ENCODE measurements at regions not wholly inside any gene's neighbourhood (a gene's known extent, or its start where the extent isn't known, plus 50 kb on each side); places are given as distances from the start of the nearest gene placed in this dataset.

- no peak for DNase-seq (ENCODE audit: low read depth)
These were observed 65.7 kb upstream of the PARD3B start for GRCh38 chr2:204479557-204479956.

- DNase-seq (ENCODE audit: low read depth), result no peak
These were observed 64.6 kb upstream of the PARD3B start for GRCh38 chr2:204480676-204481075.

- no peak for DNase-seq (ENCODE audit: low read depth)
These were observed 61.6 kb upstream of the PARD3B start for GRCh38 chr2:204483608-204484081.

GRCh38 chr2:204486321-204486720, 59.0 kb upstream of the PARD3B start:
- no peak for DNase-seq (ENCODE audit: low read depth)

- no peak for DNase-seq (ENCODE audit: low read depth)
These were observed 58.5 kb upstream of the PARD3B start for GRCh38 chr2:204486805-204487204.

- DNase-seq (ENCODE audit: low read depth), result no peak
These were observed 57.6 kb upstream of the PARD3B start for GRCh38 chr2:204487447-204488229.

GRCh38 chr2:204491528-204491927, 53.7 kb upstream of the PARD3B start:
- no peak for DNase-seq (ENCODE audit: low read depth)

GRCh38 chr2:204492417-204492816, 52.9 kb upstream of the PARD3B start:
- no peak for DNase-seq (ENCODE audit: low read depth)

- no peak for DNase-seq (ENCODE audit: low read depth)
These were observed 50.6 kb upstream of the PARD3B start for GRCh38 chr2:204494681-204495080.

- DNase-seq (ENCODE audit: low read depth), result no peak
These were observed 49.9 kb upstream of the PARD3B start for GRCh38 chr2:204495381-204495780.
